ENCODE measurements at regions not wholly inside any gene's neighbourhood (a gene's known extent, or its start where the extent isn't known, plus 50 kb on each side); places are given as distances from the start of the nearest gene placed in this dataset.

DNA sequence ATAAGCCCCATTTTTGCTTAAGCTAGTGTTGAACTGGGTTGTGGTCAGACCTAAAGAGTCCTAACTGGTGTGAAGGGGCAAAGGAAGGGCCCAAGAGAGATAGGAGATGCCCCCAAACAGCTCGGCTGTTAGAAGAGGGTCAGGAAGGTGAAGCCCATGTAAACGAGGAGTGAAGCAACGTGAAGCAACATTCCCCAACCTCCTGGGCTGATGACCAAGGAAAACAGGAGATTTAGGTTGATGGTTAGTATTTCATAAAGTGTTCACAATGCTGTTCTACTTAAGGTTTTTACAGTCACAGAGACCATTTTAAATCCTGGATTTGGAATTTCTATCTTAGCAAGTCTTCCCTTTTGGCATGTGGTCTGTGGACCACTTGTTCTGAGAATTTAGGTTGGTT is 144.0 kb upstream of the SERPINE2 start (continued):
- TF ChIP-seq CTCF (conservative IDR thresholded peaks at IDR 0.05; ENCODE audit: low read depth in 2 of 2) = no peak

GRCh38 chr2:224182498-224182897 is 143.4 kb upstream of the SERPINE2 start:
- ATAC-seq = no peak
- Histone ChIP-seq H3K4me3 (no peak overlapping the region), H3K27me3 (ENCODE audit: insufficient read depth) (no peaks in the 10 kb centered on the region), H3K4me2 (no peak overlapping the region), H4K20me1 (replicated peaks; ENCODE audit: insufficient read depth) (no peaks in the 10 kb centered on the region), H3K79me2 (replicated peaks; ENCODE audit: insufficient read depth) (no peaks in the 10 kb centered on the region), H3F3A (replicated peaks; ENCODE audit: low read depth) (no peaks in the 10 kb centered on the region), H3K36me3 (ENCODE audit: insufficient read depth) (no peaks in the 10 kb centered on the region), H3K27ac (ENCODE audit: low read depth) (no peak overlapping the region), H3K4me1 (ENCODE audit: insufficient read depth) (no peaks in the 10 kb centered on the region), H3K9me2 (ENCODE audit: insufficient read depth) (no peaks in the 10 kb centered on the region), H2AFZ (no peak overlapping the region)
- Mint-ChIP-seq H3K27me3 (ENCODE audit: insufficient read depth, low read depth, poor library complexity) (peaks cover 3% of the 10 kb centered on the region), H3K4me1 (peaks cover 5% of the 10 kb centered on the region; the same call in 2 of the 3 replicates), H3K9me3 (peaks cover under 1% of the 10 kb centered on the region; the same call in 1 of the 3 replicates), H3K4me3 (no peak overlapping the region), H3K27ac (no peak overlapping the region), H3K36me3 (ENCODE audit: low read depth) (no peaks in the 10 kb centered on the region)
- no peak for DNase-seq (ENCODE audit: low spot score)
- TF ChIP-seq POLR2AphosphoS5 (IDR thresholded peaks at IDR 0.05; ENCODE audit: low read depth) = no peak
- no peak for TF ChIP-seq STAT1 (IDR thresholded peaks at IDR 0.05; ENCODE audit: unreplicated experiment)
- TF ChIP-seq JUNB (IDR thresholded peaks at IDR 0.05; ENCODE audit: unreplicated experiment) = no peak
- no peak for TF ChIP-seq EZH2 (IDR thresholded peaks at IDR 0.05; ENCODE audit: low read depth, unreplicated experiment)
- TF ChIP-seq CTCF (conservative IDR thresholded peaks at IDR 0.05; ENCODE audit: low read depth in 2 of 2) = no peak
- no peak for TF ChIP-seq ZNF331 (CRISPR knock-in tag; IDR thresholded peaks at IDR 0.05; ENCODE audit: low read depth)
- TF ChIP-seq ZNF114 (CRISPR knock-in tag; IDR thresholded peaks at IDR 0.05) = no peak
- no peak for TF ChIP-seq EZH2phosphoT487 (IDR thresholded peaks at IDR 0.05; ENCODE audit: unreplicated experiment)
- TF ChIP-seq, protein P1, sequence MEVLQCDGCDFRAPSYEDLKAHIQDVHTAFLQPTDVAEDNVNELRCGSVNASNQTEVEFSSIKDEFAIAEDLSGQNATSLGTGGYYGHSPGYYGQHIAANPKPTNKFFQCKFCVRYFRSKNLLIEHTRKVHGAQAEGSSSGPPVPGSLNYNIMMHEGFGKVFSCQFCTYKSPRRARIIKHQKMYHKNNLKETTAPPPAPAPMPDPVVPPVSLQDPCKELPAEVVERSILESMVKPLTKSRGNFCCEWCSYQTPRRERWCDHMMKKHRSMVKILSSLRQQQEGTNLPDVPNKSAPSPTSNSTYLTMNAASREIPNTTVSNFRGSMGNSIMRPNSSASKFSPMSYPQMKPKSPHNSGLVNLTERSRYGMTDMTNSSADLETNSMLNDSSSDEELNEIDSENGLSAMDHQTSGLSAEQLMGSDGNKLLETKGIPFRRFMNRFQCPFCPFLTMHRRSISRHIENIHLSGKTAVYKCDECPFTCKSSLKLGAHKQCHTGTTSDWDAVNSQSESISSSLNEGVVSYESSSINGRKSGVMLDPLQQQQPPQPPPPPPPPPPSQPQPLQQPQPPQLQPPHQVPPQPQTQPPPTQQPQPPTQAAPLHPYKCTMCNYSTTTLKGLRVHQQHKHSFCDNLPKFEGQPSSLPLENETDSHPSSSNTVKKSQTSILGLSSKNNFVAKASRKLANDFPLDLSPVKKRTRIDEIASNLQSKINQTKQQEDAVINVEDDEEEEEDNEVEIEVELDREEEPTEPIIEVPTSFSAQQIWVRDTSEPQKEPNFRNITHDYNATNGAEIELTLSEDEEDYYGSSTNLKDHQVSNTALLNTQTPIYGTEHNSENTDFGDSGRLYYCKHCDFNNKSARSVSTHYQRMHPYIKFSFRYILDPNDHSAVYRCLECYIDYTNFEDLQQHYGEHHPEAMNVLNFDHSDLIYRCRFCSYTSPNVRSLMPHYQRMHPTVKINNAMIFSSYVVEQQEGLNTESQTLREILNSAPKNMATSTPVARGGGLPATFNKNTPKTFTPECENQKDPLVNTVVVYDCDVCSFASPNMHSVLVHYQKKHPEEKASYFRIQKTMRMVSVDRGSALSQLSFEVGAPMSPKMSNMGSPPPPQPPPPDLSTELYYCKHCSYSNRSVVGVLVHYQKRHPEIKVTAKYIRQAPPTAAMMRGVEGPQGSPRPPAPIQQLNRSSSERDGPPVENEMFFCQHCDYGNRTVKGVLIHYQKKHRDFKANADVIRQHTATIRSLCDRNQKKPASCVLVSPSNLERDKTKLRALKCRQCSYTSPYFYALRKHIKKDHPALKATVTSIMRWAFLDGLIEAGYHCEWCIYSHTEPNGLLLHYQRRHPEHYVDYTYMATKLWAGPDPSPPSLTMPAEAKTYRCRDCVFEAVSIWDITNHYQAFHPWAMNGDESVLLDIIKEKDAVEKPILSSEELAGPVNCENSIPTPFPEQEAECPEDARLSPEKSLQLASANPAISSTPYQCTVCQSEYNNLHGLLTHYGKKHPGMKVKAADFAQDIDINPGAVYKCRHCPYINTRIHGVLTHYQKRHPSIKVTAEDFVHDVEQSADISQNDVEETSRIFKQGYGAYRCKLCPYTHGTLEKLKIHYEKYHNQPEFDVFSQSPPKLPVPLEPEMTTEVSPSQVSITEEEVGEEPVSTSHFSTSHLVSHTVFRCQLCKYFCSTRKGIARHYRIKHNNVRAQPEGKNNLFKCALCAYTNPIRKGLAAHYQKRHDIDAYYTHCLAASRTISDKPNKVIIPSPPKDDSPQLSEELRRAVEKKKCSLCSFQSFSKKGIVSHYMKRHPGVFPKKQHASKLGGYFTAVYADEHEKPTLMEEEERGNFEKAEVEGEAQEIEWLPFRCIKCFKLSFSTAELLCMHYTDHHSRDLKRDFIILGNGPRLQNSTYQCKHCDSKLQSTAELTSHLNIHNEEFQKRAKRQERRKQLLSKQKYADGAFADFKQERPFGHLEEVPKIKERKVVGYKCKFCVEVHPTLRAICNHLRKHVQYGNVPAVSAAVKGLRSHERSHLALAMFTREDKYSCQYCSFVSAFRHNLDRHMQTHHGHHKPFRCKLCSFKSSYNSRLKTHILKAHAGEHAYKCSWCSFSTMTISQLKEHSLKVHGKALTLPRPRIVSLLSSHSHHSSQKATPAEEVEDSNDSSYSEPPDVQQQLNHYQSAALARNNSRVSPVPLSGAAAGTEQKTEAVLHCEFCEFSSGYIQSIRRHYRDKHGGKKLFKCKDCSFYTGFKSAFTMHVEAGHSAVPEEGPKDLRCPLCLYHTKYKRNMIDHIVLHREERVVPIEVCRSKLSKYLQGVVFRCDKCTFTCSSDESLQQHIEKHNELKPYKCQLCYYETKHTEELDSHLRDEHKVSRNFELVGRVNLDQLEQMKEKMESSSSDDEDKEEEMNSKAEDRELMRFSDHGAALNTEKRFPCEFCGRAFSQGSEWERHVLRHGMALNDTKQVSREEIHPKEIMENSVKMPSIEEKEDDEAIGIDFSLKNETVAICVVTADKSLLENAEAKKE (CRISPR knock-in tag; IDR thresholded peaks at IDR 0.05) = no peak
- no peak for TF ChIP-seq REST (IDR thresholded peaks at IDR 0.05; ENCODE audit: unreplicated experiment)
- TF ChIP-seq ETS1 (IDR thresholded peaks at IDR 0.05) = no peak
